DMS 273 (cell line): ENCODE measurements at regions not wholly inside any gene's neighbourhood (a gene's known extent, or its start where the extent isn't known, plus 50 kb on each side); places are given as distances from the start of the nearest gene placed in this dataset.
"Not testable (repeated sequence)": the region's sequence is repeated elsewhere in the genome, so short reads cannot be mapped to it uniquely, and the experiment has no call there.

Experiments
- DNase-seq: peaks from one replicate; lab custom pipeline; 2025; ENCODE audit not compliant: unreplicated experiment; lab: John Stamatoyannopoulos, UW

DNA sequence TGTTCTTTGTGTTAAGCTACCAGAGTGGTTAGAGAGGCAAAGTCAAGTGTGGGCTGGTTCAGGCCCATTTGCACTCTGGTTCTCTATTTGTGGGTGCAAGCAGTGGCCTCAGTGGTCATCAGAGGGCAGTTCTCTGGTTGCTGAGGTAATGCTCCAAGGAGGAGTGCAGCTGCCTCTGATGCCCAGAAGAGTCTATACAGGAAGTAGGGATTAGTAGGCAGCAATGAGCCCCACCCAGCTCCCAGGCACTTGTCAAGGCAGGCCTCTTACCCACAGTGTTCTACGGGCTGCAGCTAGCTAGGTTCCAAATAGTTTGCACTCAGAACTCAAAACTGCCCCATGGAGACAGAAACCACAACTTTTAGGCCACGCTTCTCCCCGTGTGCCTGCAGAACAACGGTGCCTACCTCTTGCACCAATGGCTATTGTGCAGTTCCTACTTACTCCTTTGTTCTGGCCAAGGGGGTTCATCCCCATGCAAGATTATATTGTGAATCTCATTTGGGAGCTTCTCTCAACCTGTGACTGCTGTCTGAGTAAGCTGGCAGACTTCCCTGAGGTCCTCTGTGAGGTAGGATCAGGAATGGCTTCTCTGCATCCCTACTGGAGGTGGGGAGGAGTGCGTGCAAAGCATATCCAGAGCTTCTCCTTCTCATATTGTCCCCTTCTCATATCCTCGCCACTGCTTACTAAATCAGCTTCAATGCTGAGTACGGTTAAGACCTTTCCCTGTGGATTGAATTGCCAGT, 410.3 kb upstream of the LMO3 start:
- DNase-seq = no peak

DNA sequence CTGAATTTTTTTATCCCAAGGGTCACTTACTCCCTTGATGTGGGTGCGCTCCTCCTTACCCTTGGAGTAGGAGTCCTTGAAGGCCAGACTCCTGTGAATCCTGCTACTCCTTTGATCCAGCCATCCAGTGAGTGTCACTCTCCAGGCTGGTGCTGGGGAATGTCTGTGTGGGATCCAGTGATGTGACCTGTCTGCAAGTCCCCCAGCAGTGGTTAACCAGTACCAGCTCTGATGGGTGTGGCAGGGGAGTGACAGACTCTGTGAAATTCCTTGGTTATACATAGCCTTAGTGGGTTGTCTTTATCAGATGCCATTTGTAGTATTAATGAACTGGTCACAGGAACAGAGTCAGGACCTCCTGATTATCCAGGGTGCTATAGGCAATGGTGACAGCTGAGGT, 409.5 kb upstream of the LMO3 start:
- DNase-seq = no peak

DNA sequence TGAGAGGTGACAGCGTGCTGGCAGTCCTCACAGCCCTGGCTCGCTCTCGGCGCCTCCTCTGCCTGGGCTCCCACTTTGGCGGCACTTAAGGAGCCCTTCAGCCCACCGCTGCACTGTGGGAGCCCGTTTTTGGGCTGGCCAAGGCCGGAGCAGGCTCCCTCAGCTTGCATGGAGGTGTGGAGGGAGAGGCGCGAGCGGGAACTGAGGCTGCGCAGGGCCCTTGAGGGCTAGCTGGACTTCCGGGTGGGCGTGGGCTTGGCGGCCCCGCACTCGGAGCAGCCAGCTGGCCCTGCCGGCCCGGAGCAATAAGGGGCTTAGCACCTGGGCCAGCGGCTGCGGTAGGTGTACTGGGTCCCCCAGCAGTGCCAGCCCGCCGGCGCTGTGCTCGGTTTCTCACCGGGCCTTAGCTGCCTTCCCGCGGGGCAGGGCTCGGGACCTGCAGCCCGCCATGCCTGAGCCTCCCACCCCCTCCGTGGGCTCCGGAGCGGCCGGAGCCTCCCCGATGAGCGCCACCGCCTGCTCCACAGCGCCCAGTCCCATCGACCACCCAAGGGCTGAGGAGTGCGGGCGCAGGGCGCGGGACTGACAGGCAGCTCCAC, 401.6 kb upstream of the LMO3 start:
- DNase-seq = not testable (repeated sequence)

DNA sequence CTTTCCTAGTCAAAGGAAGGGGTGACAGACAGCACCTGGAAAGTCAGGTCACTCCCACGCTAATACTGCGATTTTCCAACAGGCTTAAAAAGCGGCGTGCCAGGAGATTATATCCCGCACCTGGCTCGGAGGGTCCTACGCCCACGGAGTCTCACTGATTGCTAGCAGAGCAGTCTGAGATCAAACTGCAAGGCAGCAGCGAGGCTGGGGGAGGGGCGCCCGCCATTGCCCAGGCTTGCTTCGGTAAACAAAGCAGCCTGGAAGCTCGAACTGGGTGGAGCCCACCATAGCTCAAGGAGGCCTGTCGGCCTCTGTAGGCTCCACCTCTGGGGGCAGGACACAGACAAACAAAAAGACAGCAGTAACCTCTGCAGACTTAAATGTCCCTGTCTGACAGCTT, 392.6 kb upstream of the LMO3 start:
- DNase-seq = not testable (repeated sequence)

DNA sequence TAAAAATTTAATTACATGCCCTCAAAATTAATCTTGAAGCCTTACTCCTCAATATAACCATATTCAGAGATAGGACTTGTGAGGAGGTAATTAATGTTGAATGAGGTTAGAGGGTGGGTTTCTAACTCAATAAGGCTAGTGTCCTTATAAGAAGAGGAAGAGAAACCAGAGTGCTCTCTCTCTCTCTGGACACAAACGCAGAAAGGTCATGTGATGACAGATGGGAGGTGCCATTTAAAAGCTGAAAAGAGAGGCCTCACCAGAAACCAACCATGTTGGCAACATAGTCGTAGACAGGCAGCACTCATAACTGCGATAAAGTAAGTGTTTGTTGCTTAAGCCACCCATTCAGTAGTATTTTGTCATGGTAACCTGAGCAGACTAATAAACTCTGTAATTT, 378.5 kb upstream of the LMO3 start:
- no peak for DNase-seq

DNA sequence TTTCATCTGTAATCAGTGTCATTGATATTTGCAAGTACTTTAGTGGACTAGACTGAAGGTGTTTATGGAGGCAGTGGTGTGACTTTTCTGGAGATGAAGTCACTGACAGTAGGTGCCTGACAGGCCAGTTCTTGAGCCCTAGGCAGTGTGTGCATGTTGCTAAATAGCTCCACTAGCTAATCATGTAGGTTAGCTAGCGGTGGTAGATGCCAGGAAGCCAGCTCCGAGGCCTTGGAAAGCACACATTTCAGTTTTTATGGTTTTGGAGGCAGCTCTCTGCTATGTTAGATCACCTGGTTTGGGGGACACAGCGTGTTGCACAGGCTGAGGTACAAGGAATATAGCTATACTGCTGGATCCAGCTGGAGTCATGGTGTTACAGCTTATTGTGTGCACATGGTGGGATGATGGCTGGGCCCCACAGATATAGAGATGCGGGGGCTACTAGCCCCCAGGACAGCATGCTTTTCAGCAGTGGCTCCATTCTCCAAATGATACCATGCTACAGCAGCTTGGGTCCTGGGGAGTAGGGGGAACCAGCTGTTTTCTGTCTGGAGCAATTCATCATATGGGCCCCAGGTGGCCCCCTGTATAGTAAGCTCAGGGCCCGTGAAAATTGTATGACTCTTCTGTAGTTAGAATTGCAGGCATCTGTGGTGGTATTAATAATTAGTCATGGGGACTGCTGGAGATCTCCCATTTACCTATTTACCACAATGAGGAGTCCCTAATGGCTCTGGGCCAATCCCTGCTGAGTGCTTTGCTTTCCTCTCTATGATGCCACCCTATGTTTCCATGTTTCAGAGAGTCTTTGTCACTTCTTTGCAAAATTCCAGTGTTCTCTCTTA, 367.2 kb upstream of the LMO3 start:
- no peak for DNase-seq

DNA sequence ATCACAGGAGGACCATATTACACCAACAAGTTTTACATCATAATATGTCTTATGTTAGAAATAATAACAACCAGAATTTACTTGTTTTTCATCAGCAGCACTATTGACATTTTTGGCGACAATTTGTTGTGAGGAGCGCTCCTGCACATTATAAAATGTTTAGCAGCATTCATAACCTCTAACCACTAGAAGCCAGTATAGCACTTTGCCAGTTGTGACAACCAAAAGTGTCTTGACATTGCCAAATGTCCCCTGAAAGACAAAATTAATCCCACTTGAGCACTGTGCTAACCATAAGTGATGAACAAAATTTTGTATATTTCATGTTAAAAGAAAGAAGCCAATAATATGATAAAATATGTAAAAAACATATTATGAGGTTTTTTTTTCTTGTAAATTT, 356.9 kb upstream of the LMO3 start:
- DNase-seq = no peak

DNA sequence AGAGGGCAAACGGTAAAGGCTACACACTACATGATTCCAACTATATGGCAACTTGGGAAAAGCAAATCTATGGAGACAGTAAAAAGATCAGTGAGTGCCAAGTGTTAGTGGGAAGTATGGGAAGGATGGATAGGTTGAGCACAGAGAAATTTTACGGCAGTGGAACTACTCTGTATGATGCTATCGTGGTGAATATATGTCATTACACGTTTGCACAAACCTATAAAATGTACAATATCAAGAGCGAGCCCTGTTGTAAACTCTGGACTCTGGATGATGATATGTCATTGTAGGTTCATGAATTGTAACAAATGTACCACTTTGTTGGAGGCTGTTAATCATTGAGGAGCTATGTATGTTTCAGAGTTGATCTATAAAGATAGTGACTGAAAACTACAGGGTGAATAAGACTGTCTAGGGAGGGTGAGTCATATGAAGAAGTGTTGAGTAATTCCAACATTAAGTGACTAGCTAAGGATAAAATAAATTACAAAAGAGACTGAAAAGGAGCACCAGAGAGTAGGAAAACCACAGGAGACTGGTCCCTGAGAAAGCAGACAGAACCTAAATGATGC, 349.2 kb upstream of the LMO3 start:
- no peak for DNase-seq

DNA sequence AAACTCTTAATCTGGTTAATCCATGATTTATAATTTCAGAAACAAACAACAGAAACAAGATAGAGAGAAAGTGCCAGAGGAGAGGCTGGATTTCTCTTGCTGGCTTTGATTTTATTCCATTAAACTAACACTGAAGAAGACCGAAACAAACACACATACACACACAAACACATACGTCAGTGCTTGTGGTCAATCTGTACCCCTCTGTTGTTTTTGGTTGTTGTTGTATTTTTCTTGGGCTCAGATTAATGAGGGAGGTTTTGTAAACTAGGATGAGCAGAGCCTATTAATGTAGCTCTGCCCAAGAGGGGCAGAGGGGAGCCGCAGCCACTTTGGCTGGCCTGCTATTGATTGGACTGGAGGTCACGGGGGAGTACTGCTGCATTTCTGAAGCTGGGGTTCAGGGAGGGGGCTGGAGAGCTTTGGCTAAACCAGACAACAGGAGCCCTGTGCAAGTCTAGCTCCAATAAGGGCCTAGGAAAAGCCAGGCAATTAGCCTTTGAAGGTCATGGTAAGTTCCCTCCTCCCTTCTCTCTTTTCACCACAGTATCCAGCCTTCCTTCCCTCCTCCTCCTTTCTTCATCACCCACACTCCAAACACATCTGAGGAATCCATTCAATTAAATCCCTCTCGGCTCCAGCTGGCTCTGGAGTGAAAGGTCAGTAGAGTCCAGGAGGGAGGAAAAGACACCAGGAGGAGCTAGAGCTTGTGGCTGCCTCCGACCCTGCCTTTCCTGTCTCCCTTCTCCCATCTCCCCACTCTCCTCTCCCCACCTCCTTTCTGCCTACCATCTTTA, 344.1 kb upstream of the LMO3 start:
- no peak for DNase-seq

DNA sequence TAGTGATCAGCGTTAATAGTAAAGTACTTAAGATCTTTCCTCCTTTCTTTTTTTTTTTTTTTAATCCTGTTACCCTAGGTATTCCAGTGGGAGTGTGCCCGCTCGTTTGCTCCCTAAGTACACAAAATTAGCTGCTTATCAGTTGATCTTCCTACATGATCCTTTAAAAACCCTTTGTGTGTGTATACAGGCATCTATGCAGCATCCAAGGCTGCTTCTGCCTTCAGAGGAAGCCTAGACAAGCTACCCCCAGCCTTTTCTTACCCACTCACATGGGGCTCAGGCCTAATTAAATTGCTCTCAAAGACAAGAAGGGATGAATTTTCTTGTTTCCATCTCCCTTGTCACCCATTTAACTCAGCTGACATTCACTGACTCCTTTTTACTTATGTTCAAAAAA, 343.4 kb upstream of the LMO3 start:
- DNase-seq = no peak

DNA sequence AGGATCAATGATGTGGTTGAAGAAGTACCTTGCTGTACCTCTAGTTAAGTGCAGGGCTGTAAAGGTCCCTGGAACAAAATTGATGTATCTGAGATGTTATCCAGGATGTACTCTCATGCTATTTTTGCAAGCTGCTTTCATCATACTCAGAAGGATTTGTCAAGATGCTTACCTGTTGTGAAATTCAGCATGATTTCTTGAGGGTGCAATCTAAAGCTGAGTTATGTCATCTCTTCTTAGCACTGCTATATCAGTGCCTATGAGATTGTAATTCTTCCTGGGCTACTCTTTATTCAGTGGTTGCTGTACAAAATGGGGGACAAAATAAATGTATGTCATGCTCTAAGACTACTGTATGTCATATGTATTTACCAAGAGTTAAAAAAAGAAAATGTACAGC, 340.7 kb upstream of the LMO3 start:
- DNase-seq = no peak

DNA sequence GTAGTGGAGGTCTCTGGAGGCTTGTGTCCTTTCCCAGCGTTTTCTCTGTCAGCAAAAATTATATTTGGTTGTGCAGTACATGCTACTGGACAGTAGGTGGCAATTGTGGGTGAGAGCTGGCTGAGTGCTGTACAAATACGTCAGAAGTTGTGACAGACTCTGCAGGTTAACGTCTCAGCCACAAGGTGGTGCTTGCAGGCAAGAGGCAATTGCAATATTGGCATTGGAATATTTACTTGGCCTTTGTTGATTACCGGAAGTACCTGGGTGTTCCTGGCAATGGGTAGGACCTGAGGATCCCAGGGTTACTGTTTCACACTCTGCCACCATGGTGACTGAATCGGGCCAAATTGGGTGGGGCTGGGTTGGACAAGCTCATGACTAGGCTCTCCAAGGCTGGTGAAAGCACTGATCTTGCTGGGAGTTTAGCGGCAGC, 333.9 kb upstream of the LMO3 start:
- peak; percentile 76 for DNase-seq

DNA sequence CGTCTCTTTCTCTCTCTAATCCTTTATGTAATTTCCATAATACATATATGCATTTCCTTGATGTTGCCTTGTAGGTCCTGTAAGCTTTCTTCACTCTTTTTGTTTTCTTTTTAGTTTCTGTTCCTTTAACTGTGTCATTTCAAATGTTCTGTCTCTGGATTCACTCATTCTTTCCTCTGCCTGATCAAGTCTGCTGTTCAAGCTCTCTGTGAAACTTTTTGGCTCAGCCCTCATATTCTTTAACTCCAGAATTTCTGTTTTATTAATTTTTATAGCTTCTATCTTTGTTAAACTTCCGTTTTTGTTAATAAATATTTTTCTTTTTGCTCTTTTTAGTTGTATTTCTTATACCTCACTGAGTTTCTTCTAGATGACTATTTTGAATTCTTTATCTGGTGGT, 321.3 kb upstream of the LMO3 start:
- no peak for DNase-seq

DNA sequence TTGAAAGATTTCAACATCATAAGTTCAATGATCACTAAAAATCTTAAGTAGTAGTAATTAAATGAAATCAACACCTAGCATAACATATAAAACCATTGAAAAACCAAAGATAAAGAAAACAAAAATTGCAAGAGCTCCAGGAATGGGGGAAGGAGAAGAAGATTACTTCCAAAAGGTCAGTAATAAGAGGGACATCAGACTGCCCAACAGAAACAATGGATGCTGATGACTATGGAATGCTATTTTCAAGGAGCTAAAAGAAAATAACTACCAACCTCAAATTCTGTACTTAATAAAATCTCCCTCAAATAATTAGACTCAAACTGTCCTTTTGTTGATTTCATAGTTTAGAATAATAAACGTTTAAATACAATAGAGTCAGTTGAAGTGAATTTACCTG, 314.5 kb upstream of the LMO3 start:
- DNase-seq = no peak

DNA sequence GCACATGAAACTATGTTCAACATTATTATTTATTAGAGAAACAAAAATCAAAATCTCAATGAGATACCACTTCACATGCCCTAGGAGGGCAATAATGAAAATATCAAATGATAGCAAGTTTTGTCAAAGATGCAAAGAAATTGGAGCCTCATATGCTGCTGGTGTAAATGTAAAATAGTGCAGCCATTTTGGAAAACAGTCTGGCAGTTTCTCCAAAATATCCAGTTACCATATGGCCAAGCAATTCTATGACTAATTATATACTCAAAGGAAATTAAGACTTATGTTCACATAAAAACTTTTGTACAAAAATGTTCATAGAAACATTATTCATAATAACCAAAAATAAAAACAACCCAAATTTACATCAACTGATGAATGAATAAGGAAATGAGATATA, 313.6 kb upstream of the LMO3 start:
- DNase-seq = no peak

DNA sequence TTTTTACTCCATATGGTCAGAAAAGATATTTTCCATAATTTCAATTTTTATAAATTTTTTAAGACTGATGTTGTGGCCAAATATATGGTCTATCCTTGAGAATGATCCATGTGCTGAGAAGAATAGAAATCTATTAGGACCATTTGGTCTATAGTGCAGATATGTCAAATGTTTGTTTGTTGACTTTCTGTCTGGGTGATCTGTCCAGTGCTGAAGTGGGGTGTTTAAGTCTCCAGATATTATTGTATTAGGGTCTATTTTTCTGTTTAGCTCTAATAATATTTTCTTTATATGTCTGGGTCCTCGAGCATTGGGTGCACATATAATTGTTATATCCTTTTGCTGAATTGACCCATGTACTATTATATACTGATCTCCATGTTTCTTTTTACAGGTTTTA, 308.9 kb upstream of the LMO3 start:
- no peak for DNase-seq

DNA sequence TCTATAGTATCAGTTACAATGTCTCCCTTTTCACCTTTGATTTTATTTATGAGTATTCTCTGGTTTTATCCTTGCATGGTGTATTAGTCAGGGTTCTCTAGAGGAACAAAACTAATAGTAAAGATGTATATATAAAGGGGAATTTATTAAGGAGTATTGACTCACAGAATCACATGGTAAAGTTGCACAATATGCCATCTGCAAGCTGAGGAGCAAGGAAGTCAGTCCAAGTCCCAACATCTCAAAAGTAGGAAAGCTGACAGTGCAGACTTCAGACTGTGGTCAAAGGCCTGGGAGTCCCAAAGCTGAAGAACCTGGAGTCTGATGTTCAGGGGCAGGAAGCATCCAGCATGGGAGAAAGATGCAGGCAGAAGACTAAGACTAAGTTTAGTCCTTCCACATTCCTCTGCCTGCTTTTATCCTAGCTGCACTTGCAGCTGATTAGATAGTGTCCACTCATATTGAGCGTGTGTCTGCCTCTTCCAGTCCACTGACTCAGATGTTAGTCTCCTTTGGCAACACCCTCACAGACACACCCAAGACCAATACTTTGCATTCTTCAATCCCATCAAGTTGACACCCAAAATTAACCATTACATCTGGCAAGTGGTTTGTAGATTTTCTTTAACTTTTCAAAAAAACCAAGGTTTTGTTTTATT, 308.0 kb upstream of the LMO3 start:
- no peak for DNase-seq

DNA sequence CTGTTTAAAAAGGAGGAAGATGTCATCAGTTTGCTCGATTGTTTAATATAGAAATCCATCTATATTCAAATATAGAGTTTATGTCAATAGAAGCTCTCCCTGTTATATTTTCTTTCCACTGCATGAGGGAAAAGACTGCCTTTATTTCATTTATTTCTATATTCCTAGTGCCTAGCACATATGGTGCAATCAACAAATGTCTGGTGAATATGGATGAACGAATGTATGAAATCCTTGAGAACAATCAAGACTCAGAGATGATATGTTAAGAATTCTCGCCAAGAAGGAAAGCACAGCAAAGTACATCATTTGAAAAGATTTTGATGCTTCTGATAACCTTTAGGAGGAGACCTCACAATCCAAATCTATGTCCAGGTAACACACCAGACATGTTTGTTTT, 296.0 kb upstream of the LMO3 start:
- no peak for DNase-seq

DNA sequence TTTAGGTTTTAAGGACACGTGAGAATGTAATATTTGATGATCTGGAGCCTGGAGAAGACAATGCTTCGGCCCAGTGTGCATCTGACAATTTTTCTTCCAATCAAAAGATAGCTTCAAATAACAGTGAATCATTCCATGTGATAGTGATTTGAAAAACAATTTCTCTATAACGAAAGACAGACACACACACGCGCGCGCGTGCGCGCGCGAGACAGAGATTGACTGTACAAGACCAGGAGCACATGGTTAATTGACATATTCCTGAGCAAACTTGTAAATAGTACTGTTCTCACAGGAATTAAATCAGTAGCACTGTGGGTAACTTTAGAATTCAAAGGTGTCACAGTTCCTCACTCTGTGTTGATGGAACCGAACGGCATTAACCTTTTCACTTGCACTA, 287.5 kb upstream of the LMO3 start:
- DNase-seq = no peak

DNA sequence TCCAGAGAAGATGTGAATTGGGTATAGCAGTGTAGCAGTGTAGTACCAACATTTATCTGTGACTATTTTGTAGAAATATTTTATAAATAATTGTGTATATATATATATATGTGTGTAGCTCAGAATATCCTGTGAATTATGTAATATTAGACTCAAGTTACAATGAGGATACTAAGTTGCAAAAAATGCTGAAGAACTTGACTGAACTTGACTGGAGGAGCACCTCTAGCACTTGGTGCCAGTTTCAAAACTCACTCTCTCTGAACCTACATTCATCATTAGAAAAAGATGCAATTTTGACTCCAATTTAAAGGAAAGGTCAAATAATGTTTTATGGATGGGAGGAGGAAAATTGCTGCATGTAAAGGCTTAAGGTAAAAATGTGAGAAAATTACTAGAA, 285.7 kb upstream of the LMO3 start:
- DNase-seq = no peak
